PFSK-1 (cell line): ENCODE measurements at regions not wholly inside any gene's neighbourhood (a gene's known extent, or its start where the extent isn't known, plus 50 kb on each side); places are given as distances from the start of the nearest gene placed in this dataset.

Experiments
- FOXP2 ChIP-seq: optimal IDR thresholded peaks from 2 replicates; pipeline ENCODE3; 2011; ENCODE audit warnings: borderline replicate concordance, control low read depth, inconsistent platforms; ENCODE audit not compliant: insufficient read depth; ENCODE audit errors: extremely low read length, extremely low read depth
- TAF1 ChIP-seq: IDR thresholded peaks from 2 replicates; pipeline ENCODE4 v1.6.1; 2012; ENCODE audit warnings: low read length, control low read depth, borderline replicate concordance; ENCODE audit not compliant: insufficient read depth
- TF ChIP-seq, protein P1 (sequence below), 2 experiments: IDR thresholded peaks; 2 replicates each; pipeline versions ENCODE4 v1.6.1 to v1.8.0; 2011 to 2012; ENCODE audit warnings: low read depth in 2 of 2, low read length in 2 of 2, control low read depth in 1 of 2, inconsistent platforms in 1 of 2, mild to moderate bottlenecking in 1 of 2, moderate library complexity in 1 of 2; ENCODE audit not compliant: insufficient read depth in 1 of 2

- TF ChIP-seq FOXP2 (no peak), TAF1 (no peak)
- TF ChIP-seq, protein P1, sequence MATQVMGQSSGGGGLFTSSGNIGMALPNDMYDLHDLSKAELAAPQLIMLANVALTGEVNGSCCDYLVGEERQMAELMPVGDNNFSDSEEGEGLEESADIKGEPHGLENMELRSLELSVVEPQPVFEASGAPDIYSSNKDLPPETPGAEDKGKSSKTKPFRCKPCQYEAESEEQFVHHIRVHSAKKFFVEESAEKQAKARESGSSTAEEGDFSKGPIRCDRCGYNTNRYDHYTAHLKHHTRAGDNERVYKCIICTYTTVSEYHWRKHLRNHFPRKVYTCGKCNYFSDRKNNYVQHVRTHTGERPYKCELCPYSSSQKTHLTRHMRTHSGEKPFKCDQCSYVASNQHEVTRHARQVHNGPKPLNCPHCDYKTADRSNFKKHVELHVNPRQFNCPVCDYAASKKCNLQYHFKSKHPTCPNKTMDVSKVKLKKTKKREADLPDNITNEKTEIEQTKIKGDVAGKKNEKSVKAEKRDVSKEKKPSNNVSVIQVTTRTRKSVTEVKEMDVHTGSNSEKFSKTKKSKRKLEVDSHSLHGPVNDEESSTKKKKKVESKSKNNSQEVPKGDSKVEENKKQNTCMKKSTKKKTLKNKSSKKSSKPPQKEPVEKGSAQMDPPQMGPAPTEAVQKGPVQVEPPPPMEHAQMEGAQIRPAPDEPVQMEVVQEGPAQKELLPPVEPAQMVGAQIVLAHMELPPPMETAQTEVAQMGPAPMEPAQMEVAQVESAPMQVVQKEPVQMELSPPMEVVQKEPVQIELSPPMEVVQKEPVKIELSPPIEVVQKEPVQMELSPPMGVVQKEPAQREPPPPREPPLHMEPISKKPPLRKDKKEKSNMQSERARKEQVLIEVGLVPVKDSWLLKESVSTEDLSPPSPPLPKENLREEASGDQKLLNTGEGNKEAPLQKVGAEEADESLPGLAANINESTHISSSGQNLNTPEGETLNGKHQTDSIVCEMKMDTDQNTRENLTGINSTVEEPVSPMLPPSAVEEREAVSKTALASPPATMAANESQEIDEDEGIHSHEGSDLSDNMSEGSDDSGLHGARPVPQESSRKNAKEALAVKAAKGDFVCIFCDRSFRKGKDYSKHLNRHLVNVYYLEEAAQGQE (IDR thresholded peaks at IDR 0.05; ENCODE audit: insufficient read depth in 1 of 2, low read depth in 2 of 2, low read length in 2 of 2) = no peak
Observed at GRCh38 chr9:3023449-3023848, 179.6 kb upstream of the PUM3 start.
